Ascending aorta (tissue), 2 donors: ENCODE measurements at regions not wholly inside any gene's neighbourhood (a gene's known extent, or its start where the extent isn't known, plus 50 kb on each side); places are given as distances from the start of the nearest gene placed in this dataset.

Experiments used
- DNase-seq, 2 donors: peaks; one replicate each; pipeline ENCODE4 v3.0.0-alpha.2; 2019; ENCODE audit warnings: low spot score in 2 of 2
- H3K27ac ChIP-seq, 2 donors: fragments of 200-600 bp; sonication (generic); one replicate each; pipeline ENCODE4 v1.5.1; 2016 to 2017; ENCODE audit warnings: mild to moderate bottlenecking in 1 of 2
- H3K27me3 ChIP-seq: fragments of 200-600 bp; sonication (generic); one replicate; pipeline ENCODE4 v1.5.1; 2017
- H3K36me3 ChIP-seq, 2 donors: fragments of 200-600 bp; sonication (generic); one replicate each; pipeline ENCODE4 v1.5.1; 2016
- H3K4me1 ChIP-seq, 2 donors: fragments of 200-600 bp; sonication (generic); one replicate each; pipeline ENCODE4 v1.5.1; 2016 to 2017; ENCODE audit warnings: mild to moderate bottlenecking in 1 of 2
- H3K4me3 ChIP-seq, 2 donors: fragments of 200-600 bp; sonication (generic); one replicate each; pipeline ENCODE4 v1.5.1; 2016 to 2017; ENCODE audit warnings: mild to moderate bottlenecking in 1 of 2
- H3K9me3 ChIP-seq, 2 donors: fragments of 200-600 bp; sonication (generic); one replicate each; pipeline ENCODE4 v1.5.1; 2016
- CTCF ChIP-seq, 3 experiments: fragments of 200-600 bp in 2 of 3; fragments of 450-650 bp in 1 of 3; sonication (generic) in 2 of 3; IDR thresholded peaks; one replicate each; pipeline ENCODE4 v1.5.1; 2016 to 2019; ENCODE audit warnings: antibody characterized with exemption in 3 of 3, mild to moderate bottlenecking in 1 of 3, moderate library complexity in 1 of 3
- intact Hi-C: fragments of 100-400 bp; cut with DNase I; formaldehyde crosslinking; loops from one replicate; pipeline ENCODE4 v1.15.1; 2023

- Histone ChIP-seq H3K9me3 (peaks cover 0 to 4% of the 10 kb centered on the region in 2 donors), H3K27me3 (no peaks in the 10 kb centered on the region), H3K36me3 (no peaks in the 10 kb centered on the region), H3K4me3 (no peak overlapping the region), H3K4me1 (peaks cover 0 to 10% of the 10 kb centered on the region in 2 donors), H3K27ac (no peak overlapping the region)
- intact Hi-C loops: no loop called here
- no peak for DNase-seq
- TF ChIP-seq CTCF (IDR thresholded peaks at IDR 0.05): no peak
Measured at GRCh38 chr10:6305401-6306321, 102.9 kb downstream of the PFKFB3 start.

- H3K36me3 ChIP-seq: no peaks in the 10 kb centered on the region
- TF ChIP-seq CTCF (IDR thresholded peaks at IDR 0.05): no peak
- no peak overlapping the region for H3K27ac ChIP-seq
- H3K4me3 ChIP-seq: no peak overlapping the region
- intact Hi-C loops: no loop called here
- no peak for DNase-seq
- H3K9me3 ChIP-seq: peaks cover 0 to 4% of the 10 kb centered on the region in 2 donors
- peaks cover 3 to 13% of the 10 kb centered on the region in 2 donors for H3K4me1 ChIP-seq
- no peaks in the 10 kb centered on the region for H3K27me3 ChIP-seq
Measured at GRCh38 chr10:6306917-6307316, 104.2 kb downstream of the PFKFB3 start.

GRCh38 chr10:6309816-6310215 lies 107.1 kb downstream of the PFKFB3 start:
- Histone ChIP-seq H3K4me1 (peaks cover 3 to 22% of the 10 kb centered on the region in 2 donors), H3K4me3 (no peak overlapping the region), H3K27me3 (no peaks in the 10 kb centered on the region), H3K36me3 (no peaks in the 10 kb centered on the region), H3K9me3 (peaks cover 0 to 4% of the 10 kb centered on the region in 2 donors), H3K27ac (no peak overlapping the region)
- TF ChIP-seq CTCF (IDR thresholded peaks at IDR 0.05): no peak
- DNase-seq: no peak
- intact Hi-C loops: no loop called here

GRCh38 chr10:6310977-6311376 lies 108.2 kb downstream of the PFKFB3 start:
- Histone ChIP-seq H3K4me3 (no peak overlapping the region), H3K9me3 (peaks cover 0 to 4% of the 10 kb centered on the region in 2 donors), H3K27me3 (no peaks in the 10 kb centered on the region), H3K36me3 (no peaks in the 10 kb centered on the region), H3K4me1 (peaks cover 3 to 20% of the 10 kb centered on the region in 2 donors), H3K27ac (peak overlapping the region; percentile 35 to 48)
- no peak for TF ChIP-seq CTCF (IDR thresholded peaks at IDR 0.05)
- intact Hi-C loops: no loop called here
- DNase-seq: no peak

- Histone ChIP-seq H3K36me3 (no peaks in the 10 kb centered on the region), H3K27me3 (no peaks in the 10 kb centered on the region), H3K27ac (peak overlapping the region in 1 of 2 donors; percentile 48), H3K9me3 (peaks cover 0 to 4% of the 10 kb centered on the region in 2 donors), H3K4me3 (peak overlapping the region in 1 of 2 donors; percentile 24), H3K4me1 (peaks cover 3 to 20% of the 10 kb centered on the region in 2 donors)
- intact Hi-C loops: no loop called here
- TF ChIP-seq CTCF (IDR thresholded peaks at IDR 0.05): no peak
- DNase-seq: no peak
Measured at GRCh38 chr10:6311700-6312330, 109.1 kb downstream of the PFKFB3 start.
